GM12878 (cell line): ENCODE measurements at regions not wholly inside any gene's neighbourhood (a gene's known extent, or its start where the extent isn't known, plus 50 kb on each side); places are given as distances from the start of the nearest gene placed in this dataset.

Experiments used
- ATAC-seq: fragments of 200-7000 bp; cut with Tn5 transposase; 3 replicates; pipeline ENCODE4 v1.9.1; 2020; ENCODE audit warnings: mild to moderate bottlenecking, moderate library complexity
- BruUV-seq: library from RNA; stranded (reverse); fragments of 400-500 nt; replicated peaks from 2 replicates; lab custom pipeline; 2021; lab: Mats Ljungman, UMichigan
- CTCF ChIA-PET: fragments of 300-600 bp; sonication (Branson Sonifier 250); formaldehyde crosslinking; extraction: SDS; loops from one replicate; lab custom pipeline; 2021; ENCODE audit warnings: inconsistent platforms; lab: Yijun Ruan, JAX
- POLR2A ChIA-PET: fragments of 350-600 bp; formaldehyde crosslinking; extraction: SDS; loops from one replicate; lab custom pipeline; 2021; ENCODE audit warnings: inconsistent platforms; lab: Charles Lee
- RAD21 ChIA-PET: fragments of 300-600 bp; sonication (Branson Sonifier 250); formaldehyde crosslinking; loops from one replicate; lab custom pipeline; 2023; ENCODE audit warnings: antibody characterized with exemption; ENCODE audit not compliant: unreplicated experiment; lab: Charles Lee
- SMC1A ChIA-PET: fragments of 300-600 bp; sonication (Branson Sonifier 250); formaldehyde crosslinking; loops from one replicate; lab custom pipeline; 2023; ENCODE audit not compliant: unreplicated experiment, uncharacterized antibody; lab: Charles Lee
- DNase-seq: peaks from one replicate; pipeline ENCODE4 v3.0.0-alpha.2; 2011; ENCODE audit warnings: low read depth, low spot score
- FAIRE-seq: peaks from 3 replicates; lab custom pipeline; 2011; peaks lifted over from hg19 to GRCh38; lab: Jason Lieb, UNC
- H2AFZ ChIP-seq: 2 replicates; pipeline ENCODE4 v1.6.0; 2011; ENCODE audit warnings: low read depth, low read length, control low read depth; ENCODE audit not compliant: control insufficient read depth
- H3K27ac ChIP-seq: 2 replicates; pipeline ENCODE4 v1.5.1; 2011; ENCODE audit warnings: control low read depth; ENCODE audit not compliant: control insufficient read depth, insufficient read depth
- H3K27me3 ChIP-seq, 2 experiments: replicated peaks in 1 of 2; 2 replicates each; pipeline versions ENCODE4 v1.6.0 to v1.6.1; 2011; ENCODE audit warnings: low read length in 1 of 2; ENCODE audit not compliant: control insufficient read depth in 2 of 2, insufficient read depth in 2 of 2
- H3K36me3 ChIP-seq, 2 experiments: 2 replicates each; pipeline ENCODE4 v1.5.1; 2011; ENCODE audit warnings: low read length in 1 of 2; ENCODE audit not compliant: control insufficient read depth in 2 of 2, insufficient read depth in 2 of 2
- H3K4me1 ChIP-seq: 2 replicates; pipeline ENCODE4 v1.6.1; 2011; ENCODE audit warnings: mild to moderate bottlenecking, low read length, moderate library complexity, mixed read lengths; ENCODE audit not compliant: control insufficient read depth, insufficient read depth
- H3K4me2 ChIP-seq: 2 replicates; pipeline ENCODE4 v1.6.0; 2011; ENCODE audit warnings: control low read depth; ENCODE audit not compliant: control insufficient read depth, insufficient read depth
- H3K4me3 ChIP-seq: fragments of 200-600 bp; sonication (generic); 2 replicates; pipeline ENCODE4 v1.5.1; 2016
- H3K79me2 ChIP-seq: 2 replicates; pipeline ENCODE4 v1.6.0; 2011; ENCODE audit warnings: low read length; ENCODE audit not compliant: control insufficient read depth, insufficient read depth
- H3K9ac ChIP-seq: 2 replicates; pipeline ENCODE4 v1.8.0; 2011; ENCODE audit warnings: low read length, control low read depth, mixed read lengths; ENCODE audit not compliant: control insufficient read depth, insufficient read depth
- H3K9me3 ChIP-seq: replicated peaks from 3 replicates; pipeline ENCODE4 v1.5.1; 2011; ENCODE audit warnings: mild to moderate bottlenecking, low read length; ENCODE audit not compliant: control insufficient read depth, insufficient read depth
- H4K20me1 ChIP-seq: 2 replicates; pipeline ENCODE4 v1.6.0; 2011; ENCODE audit not compliant: control insufficient read depth, insufficient read depth
- BCL11A ChIP-seq: IDR thresholded peaks from 2 replicates; pipeline ENCODE4 v1.6.1; 2011; ENCODE audit warnings: low read depth, low read length
- BMI1 ChIP-seq: fragments of 450-650 bp; IDR thresholded peaks from 2 replicates; pipeline ENCODE4 v1.6.1; 2016; ENCODE audit warnings: mild to moderate bottlenecking, moderate library complexity, borderline replicate concordance
- EED ChIP-seq: sonication (generic); IDR thresholded peaks from 2 replicates; pipeline ENCODE4 v1.6.1; 2016; ENCODE audit warnings: antibody characterized with exemption, low read depth
- GABPA ChIP-seq: IDR thresholded peaks from 2 replicates; pipeline ENCODE4 v1.6.1; 2014; ENCODE audit warnings: antibody characterized with exemption, low read depth, mild to moderate bottlenecking, inconsistent platforms
- HDAC6 ChIP-seq: fragments of 200-600 bp; sonication (generic); IDR thresholded peaks from one replicate; pipeline ENCODE4 v1.8.0; 2017; ENCODE audit warnings: antibody characterized with exemption; ENCODE audit not compliant: unreplicated experiment
- PRDM15 ChIP-seq: fragments of 450-650 bp; formaldehyde crosslinking; IDR thresholded peaks from 2 replicates; pipeline ENCODE4 v1.4.0; 2020; ENCODE audit warnings: mild to moderate bottlenecking, moderate library complexity
- RB1 ChIP-seq: fragments of 450-650 bp; formaldehyde crosslinking; IDR thresholded peaks from 2 replicates; pipeline ENCODE4 v1.6.1; 2017; ENCODE audit warnings: mild to moderate bottlenecking, borderline replicate concordance
- RUNX3 ChIP-seq: IDR thresholded peaks from 2 replicates; pipeline ENCODE4 v1.6.1; 2012; ENCODE audit warnings: low read length, inconsistent platforms
- SMC3 ChIP-seq: IDR thresholded peaks from 2 replicates; pipeline ENCODE4 v1.6.1; 2011; ENCODE audit warnings: low read length, improper control_type of control experiment, borderline replicate concordance
- TBL1XR1 ChIP-seq: IDR thresholded peaks from 2 replicates; pipeline ENCODE4 v1.6.1; 2012; ENCODE audit warnings: low read depth, low read length, improper control_type of control experiment
- ZBED1 ChIP-seq: IDR thresholded peaks from 2 replicates; pipeline ENCODE4 v1.6.1; 2016; ENCODE audit warnings: borderline replicate concordance
- ZBTB11 ChIP-seq: fragments of 450-650 bp; formaldehyde crosslinking; IDR thresholded peaks from 2 replicates; pipeline ENCODE4 v1.5.0; 2022; ENCODE audit warnings: mild to moderate bottlenecking, missing genetic modification characterization
- ZNF24 ChIP-seq: fragments of 450-650 bp; IDR thresholded peaks from 2 replicates; pipeline ENCODE4 v1.6.1; 2017; ENCODE audit warnings: antibody characterized with exemption, mild to moderate bottlenecking
- ZNF687 ChIP-seq: fragments of 450-650 bp; IDR thresholded peaks from 2 replicates; pipeline ENCODE4 v1.6.1; 2017; ENCODE audit warnings: mild to moderate bottlenecking, moderate library complexity
- WGBS: methylation state at CpG from one replicate; pipeline ENCODE4 v1.1.6; 2016; ENCODE audit warnings: low lambda C conversion rate; ENCODE audit not compliant: insufficient replicate concordance, insufficient coverage; ENCODE audit errors: missing lambda C conversion rate; 5-methylcytosine and 5-hydroxymethylcytosine counted together
- in situ Hi-C: fragments of 300-500 bp; cut with MboI; formaldehyde crosslinking; loops from 9 replicates; pipeline ENCODE4 v1.14.3; 2018; ENCODE audit warnings: mixed read lengths
- intact Hi-C: fragments of 100-400 bp; cut with micrococcal nuclease; formaldehyde crosslinking; loops from one replicate; pipeline ENCODE4 v1.14.2; 2022; ENCODE audit not compliant: unreplicated experiment

GRCh38 chr5:155068616-155069100, 55.1 kb downstream of the KIF4B start:
- BruUV-seq, result no TSS peak
- ChIA-PET CTCF (no interaction called here), RAD21 (interaction anchor here (1.1 kb wide), 1 partner anchor 417 kb away, joined by 3 read pairs; no protein-coding TSS in a partner anchor), POLR2A (no interaction called here), SMC1A (interaction anchor here (1.1 to 1.2 kb wide), 2 partner anchors 13 to 46 kb away, joined by 3 to 4 read pairs; no protein-coding TSS in a partner anchor)
- ATAC-seq (no peak), FAIRE-seq (no peak), DNase-seq (no peak)
- H2AFZ ChIP-seq, result no peak overlapping the region
- no peaks in the 10 kb centered on the region for H3K9me3 ChIP-seq
- no peaks in the 10 kb centered on the region for H3K27me3 ChIP-seq
- H3K79me2 ChIP-seq, result no peaks in the 10 kb centered on the region
- no peaks in the 10 kb centered on the region for H4K20me1 ChIP-seq
- no peaks in the 10 kb centered on the region for H3K36me3 ChIP-seq
- H3K9ac ChIP-seq, result no peak overlapping the region
- in situ Hi-C loops (no loop called here), intact Hi-C loops (no loop called here)
- no peak for TF ChIP-seq TBL1XR1
- TF ChIP-seq GABPA, result no peak
- TF ChIP-seq EED, result no peak
- no peak for TF ChIP-seq ZNF687
- no peak for TF ChIP-seq RUNX3
- TF ChIP-seq PRDM15, result no peak
- no peak for TF ChIP-seq HDAC6
- no peak for TF ChIP-seq BCL11A
- no peak for TF ChIP-seq ZBTB11 (CRISPR knock-in tag)
- no peak for TF ChIP-seq ZBED1
- TF ChIP-seq RB1, result no peak
- TF ChIP-seq BMI1, result no peak
- TF ChIP-seq SMC3, result no peak
- TF ChIP-seq ZNF24, result no peak
- WGBS, result 7% methylated on average over 4 of the region's 4 CpGs
- H3K4me3 ChIP-seq, result no peak overlapping the region
- H3K27ac ChIP-seq, result no peak overlapping the region
- 0 out of 2 replicates have a peak, but pooled peaks cover 5% of the 10 kb centered on the region for H3K4me1 ChIP-seq
- H3K4me2 ChIP-seq, result no peak overlapping the region
